ENCODE measurements at regions not wholly inside any gene's neighbourhood (a gene's known extent, or its start where the extent isn't known, plus 50 kb on each side); places are given as distances from the start of the nearest gene placed in this dataset.
"Not testable (repeated sequence)": the region's sequence is repeated elsewhere in the genome, so short reads cannot be mapped to it uniquely, and the experiment has no call there.

GRCh38 chr7:12002428-12002827 lies 170.4 kb upstream of the THSD7A start:
- no peaks in the 10 kb centered on the region for H3K36me3 Mint-ChIP-seq

GRCh38 chr7:12004581-12004980 lies 172.6 kb upstream of the THSD7A start:
- TF ChIP-seq CTCF (conservative IDR thresholded peaks at IDR 0.05): no peak
- no peak for DNase-seq (ENCODE audit: extremely low spot score, unreplicated experiment)
- no peak overlapping the region for H3K27ac Mint-ChIP-seq
- no peaks in the 10 kb centered on the region for H3K9me3 Mint-ChIP-seq
- H3K27me3 Mint-ChIP-seq: no peaks in the 10 kb centered on the region
- H3K36me3 Mint-ChIP-seq: no peaks in the 10 kb centered on the region
- H3K4me3 Mint-ChIP-seq: no peak overlapping the region
- H3K4me1 Mint-ChIP-seq (ENCODE audit: unreplicated experiment): peaks cover 8% of the 10 kb centered on the region

More at GRCh38 chr7:12002428-12002827, 170.4 kb upstream of the THSD7A start:
- Mint-ChIP-seq H3K4me3 (no peak overlapping the region), H3K27ac (no peak overlapping the region), H3K27me3 (no peaks in the 10 kb centered on the region), H3K9me3 (peaks cover 4% of the 10 kb centered on the region), H3K4me1 (ENCODE audit: unreplicated experiment) (peaks cover 4% of the 10 kb centered on the region)
- no peak for DNase-seq (ENCODE audit: extremely low spot score, unreplicated experiment)
- no peak for TF ChIP-seq CTCF (conservative IDR thresholded peaks at IDR 0.05)

- Mint-ChIP-seq H3K27ac (no peak overlapping the region), H3K4me3 (no peak overlapping the region), H3K27me3 (no peaks in the 10 kb centered on the region), H3K4me1 (ENCODE audit: unreplicated experiment) (peaks cover 8% of the 10 kb centered on the region), H3K9me3 (no peaks in the 10 kb centered on the region), H3K36me3 (no peaks in the 10 kb centered on the region)
- no peak for TF ChIP-seq CTCF (conservative IDR thresholded peaks at IDR 0.05)
- DNase-seq (ENCODE audit: extremely low spot score, unreplicated experiment): no peak
Measured at GRCh38 chr7:12007576-12007975, 175.6 kb upstream of the THSD7A start.

DNA sequence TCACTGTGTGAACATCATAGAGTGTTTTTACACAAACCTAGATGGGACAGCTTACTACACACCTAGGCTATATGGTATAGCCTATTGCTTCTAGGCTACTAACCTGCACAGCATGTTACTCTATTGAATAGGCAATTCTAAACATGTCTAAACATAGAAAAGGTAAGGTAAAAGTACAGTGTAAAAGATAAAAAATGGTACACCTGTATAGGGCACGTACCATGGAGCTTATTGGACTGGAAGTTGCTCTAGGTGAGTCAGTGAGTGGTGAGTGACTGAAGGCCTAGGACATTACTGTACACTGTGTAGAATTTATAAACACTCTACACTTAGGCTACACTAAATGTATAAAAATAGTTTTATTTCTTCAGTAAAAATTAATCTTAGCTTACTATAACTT lies 182.0 kb upstream of the THSD7A start:
- H3K36me3 Mint-ChIP-seq: no peaks in the 10 kb centered on the region
- no peaks in the 10 kb centered on the region for H3K27me3 Mint-ChIP-seq
- TF ChIP-seq CTCF (conservative IDR thresholded peaks at IDR 0.05): no peak
- DNase-seq (ENCODE audit: extremely low spot score, unreplicated experiment): no peak
- no peaks in the 10 kb centered on the region for H3K4me1 Mint-ChIP-seq (ENCODE audit: unreplicated experiment)
- no peak overlapping the region for H3K27ac Mint-ChIP-seq
- H3K4me3 Mint-ChIP-seq: no peak overlapping the region
- H3K9me3 Mint-ChIP-seq: no peaks in the 10 kb centered on the region

DNA sequence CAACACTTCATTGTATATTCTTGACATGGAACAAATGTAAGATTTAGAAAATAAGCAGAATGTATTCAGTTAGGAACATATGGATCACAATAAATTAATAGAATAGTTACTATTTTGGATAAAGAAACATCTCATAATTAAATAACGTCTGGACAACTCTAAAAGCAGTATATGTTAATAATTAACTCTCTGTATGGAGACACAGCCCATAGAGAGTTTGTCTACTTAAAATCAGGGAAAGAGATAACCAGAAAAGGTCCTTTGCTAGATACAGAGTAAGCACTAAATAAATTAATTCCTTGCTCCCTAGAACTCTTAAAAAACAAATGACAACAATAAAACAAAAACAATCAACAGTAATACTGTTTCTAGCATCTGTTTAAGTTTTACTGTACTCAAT lies 184.4 kb upstream of the THSD7A start:
- Mint-ChIP-seq H3K27ac (no peak overlapping the region), H3K9me3 (no peaks in the 10 kb centered on the region), H3K4me1 (ENCODE audit: unreplicated experiment) (no peaks in the 10 kb centered on the region), H3K27me3 (no peaks in the 10 kb centered on the region), H3K4me3 (no peak overlapping the region), H3K36me3 (no peaks in the 10 kb centered on the region)
- DNase-seq (ENCODE audit: extremely low spot score, unreplicated experiment): no peak
- no peak for TF ChIP-seq CTCF (conservative IDR thresholded peaks at IDR 0.05)

GRCh38 chr7:12017046-12017445 lies 185.0 kb upstream of the THSD7A start:
- Mint-ChIP-seq H3K9me3 (no peaks in the 10 kb centered on the region), H3K27me3 (no peaks in the 10 kb centered on the region), H3K4me1 (ENCODE audit: unreplicated experiment) (no peaks in the 10 kb centered on the region), H3K36me3 (no peaks in the 10 kb centered on the region), H3K4me3 (no peak overlapping the region), H3K27ac (no peak overlapping the region)
- no peak for TF ChIP-seq CTCF (conservative IDR thresholded peaks at IDR 0.05)
- DNase-seq (ENCODE audit: extremely low spot score, unreplicated experiment): no peak

DNA sequence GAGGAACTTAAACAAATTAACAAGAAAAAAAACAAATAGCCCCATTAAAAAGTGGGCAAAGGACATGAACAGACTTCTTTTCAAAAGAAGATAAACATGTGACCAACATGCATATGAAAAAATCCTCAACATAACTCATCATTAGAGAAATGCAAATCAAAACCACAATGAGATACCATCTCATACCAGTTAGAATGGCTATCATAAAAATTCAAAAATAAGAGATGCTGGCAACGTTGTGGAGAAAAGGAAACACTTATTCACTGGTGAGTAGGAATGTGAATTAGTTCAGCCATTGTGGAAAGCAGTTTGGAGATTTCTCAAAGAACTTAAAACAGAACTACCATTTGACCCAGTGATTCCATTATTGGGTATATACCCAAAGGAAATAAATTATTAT lies 189.1 kb upstream of the TMEM106B start:
- not testable (repeated sequence) for H3K4me3 Mint-ChIP-seq; DNase-seq (ENCODE audit: extremely low spot score, unreplicated experiment); H3K9me3 Mint-ChIP-seq; H3K27me3 Mint-ChIP-seq; H3K36me3 Mint-ChIP-seq; H3K27ac Mint-ChIP-seq; H3K4me1 Mint-ChIP-seq (ENCODE audit: unreplicated experiment)
